HS-27A (cell line): ENCODE measurements at regions not wholly inside any gene's neighbourhood (a gene's known extent, or its start where the extent isn't known, plus 50 kb on each side); places are given as distances from the start of the nearest gene placed in this dataset.
"Not testable (repeated sequence)": the region's sequence is repeated elsewhere in the genome, so short reads cannot be mapped to it uniquely, and the experiment has no call there.

Source experiments
- DNase-seq: peaks from one replicate; pipeline ENCODE4 v3.0.0-alpha.2; 2012; ENCODE audit warnings: low read depth, missing footprints

- no peak for DNase-seq
Observed at GRCh38 chr2:163187995-163188655, 349.6 kb upstream of the KCNH7 start.

DNA sequence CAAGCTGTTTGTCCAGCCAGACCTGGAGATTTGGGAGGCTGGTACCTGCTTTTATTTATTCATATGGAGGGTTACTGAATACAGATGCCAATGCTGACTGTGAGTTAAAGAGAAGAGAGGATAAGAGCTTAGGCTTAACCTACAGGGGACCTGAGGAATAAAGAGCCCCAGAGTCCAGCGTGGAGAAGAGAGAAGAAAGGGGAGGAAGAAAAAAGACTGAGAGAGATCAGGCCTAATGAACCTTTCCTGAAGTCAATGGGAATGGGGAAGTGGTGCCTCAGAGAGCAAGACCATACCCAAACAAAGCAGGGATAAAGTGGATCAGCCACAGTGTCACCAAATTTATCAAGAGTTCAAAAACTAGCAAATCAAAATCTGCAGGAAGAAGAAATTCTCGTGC lies 348.6 kb upstream of the KCNH7 start:
- no peak for DNase-seq

DNA sequence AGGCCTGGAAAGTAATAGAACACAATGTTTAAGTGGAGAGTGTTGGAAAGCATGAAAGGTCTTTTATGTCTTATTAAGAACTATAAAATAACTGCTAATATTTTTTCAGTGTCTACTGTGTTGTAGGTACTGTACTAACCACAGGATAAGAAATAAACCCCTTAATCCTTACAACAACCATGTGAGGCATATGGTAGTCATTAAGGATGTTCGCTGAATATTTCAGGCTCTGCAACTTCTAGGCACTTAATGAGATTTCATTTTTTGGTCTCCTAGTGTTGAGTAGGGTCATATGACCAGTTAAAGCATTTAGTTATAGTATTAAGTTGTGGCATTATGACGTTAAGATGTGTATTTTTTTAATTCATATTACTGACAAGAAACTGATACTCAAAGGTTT lies 346.6 kb upstream of the KCNH7 start:
- DNase-seq: no peak

- no peak for DNase-seq
Observed at GRCh38 chr2:163182764-163183354, 344.3 kb upstream of the KCNH7 start.

- no peak for DNase-seq
Observed at GRCh38 chr2:163177592-163177991, 339.0 kb upstream of the KCNH7 start.

GRCh38 chr2:163175294-163175693 lies 336.7 kb upstream of the KCNH7 start:
- DNase-seq: no peak

GRCh38 chr2:163173591-163173990 lies 335.0 kb upstream of the KCNH7 start:
- no peak for DNase-seq

DNA sequence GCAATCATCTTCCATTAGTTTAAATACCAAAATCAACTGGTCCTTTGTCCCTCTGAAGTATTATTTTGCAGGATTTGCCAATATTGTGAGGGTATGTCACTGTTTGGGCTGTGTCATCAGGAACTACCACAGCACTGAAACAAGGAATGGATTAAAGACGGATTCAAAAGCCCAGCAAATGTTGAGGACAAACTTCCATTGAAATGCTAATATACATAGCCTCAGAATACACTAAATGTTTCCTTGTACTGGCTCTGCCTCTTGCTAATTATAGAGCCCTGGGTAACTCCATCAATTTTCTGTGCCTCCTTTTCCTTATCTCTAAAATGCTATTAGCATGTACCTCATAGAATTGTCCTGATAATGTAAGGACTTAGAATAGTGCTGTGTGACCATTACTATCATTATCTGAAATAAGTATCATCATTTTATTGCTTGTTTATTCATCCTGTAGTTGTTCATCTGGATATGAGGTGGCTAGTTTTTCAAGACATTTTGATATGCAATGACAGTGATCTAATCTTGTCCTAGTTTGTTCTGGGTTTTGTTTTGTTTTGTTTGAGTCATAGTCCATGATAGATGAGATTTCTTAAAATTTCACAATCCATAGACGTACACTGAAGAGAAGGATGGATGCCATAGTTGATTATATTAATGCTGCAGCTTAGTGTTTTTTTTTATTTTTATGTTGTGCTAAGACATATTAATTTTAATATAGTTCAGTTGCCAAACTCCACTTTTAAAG lies 333.4 kb upstream of the KCNH7 start:
- DNase-seq: no peak

DNA sequence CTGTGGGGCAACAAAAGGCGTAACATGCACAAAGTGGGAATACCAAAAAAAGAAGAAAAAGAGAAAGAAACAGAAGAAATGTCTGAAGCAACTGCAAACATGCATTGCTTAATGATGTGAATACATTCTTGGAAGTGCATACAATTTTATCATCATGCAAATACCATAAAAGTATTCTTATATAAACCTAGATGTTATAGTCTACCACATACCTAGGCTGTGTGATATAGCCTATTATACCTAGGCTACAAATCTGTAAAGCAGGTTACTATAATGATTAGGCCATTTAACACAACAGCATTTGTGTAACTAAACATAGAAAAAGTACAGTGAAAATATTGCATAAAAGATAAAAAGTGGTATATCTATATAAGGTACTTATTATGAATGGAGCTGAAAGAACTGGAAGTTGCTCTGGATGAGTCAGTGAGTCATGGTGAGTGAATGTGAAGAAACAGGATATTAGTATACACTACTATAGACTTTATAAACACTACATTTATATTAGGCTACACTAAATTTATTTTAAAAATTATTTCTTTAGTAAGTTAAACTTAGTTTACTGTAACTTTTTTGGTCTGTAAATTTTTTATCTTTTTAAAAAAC lies 319.4 kb upstream of the KCNH7 start:
- no peak for DNase-seq

- no peak for DNase-seq
Observed at GRCh38 chr2:163157411-163157810, 318.8 kb upstream of the KCNH7 start.

GRCh38 chr2:163155925-163156324 lies 317.4 kb upstream of the KCNH7 start:
- DNase-seq: no peak

GRCh38 chr2:163155279-163155883 lies 316.8 kb upstream of the KCNH7 start:
- no peak for DNase-seq

- DNase-seq: no peak
Observed at GRCh38 chr2:163142618-163143017, 304.1 kb upstream of the KCNH7 start.

DNA sequence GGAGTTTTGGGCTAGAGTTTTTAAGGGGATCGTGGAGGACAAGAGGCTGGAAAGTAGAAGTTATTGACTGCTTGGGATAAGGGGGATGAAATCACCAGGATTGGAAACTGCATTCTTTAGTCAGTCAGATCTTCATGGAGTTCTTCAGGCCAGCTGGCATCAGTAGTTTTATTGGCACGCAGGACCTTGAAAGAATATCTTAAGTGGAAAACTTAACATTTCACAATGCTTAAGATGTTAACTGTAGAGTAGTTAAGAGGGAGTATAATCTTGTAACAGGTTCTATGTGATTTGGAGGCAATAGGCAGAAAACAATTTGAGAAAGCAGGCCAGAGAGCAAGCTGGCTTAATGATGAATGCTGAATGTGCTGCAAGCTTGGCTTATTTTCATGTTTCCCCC lies 300.4 kb upstream of the KCNH7 start:
- no peak for DNase-seq

DNA sequence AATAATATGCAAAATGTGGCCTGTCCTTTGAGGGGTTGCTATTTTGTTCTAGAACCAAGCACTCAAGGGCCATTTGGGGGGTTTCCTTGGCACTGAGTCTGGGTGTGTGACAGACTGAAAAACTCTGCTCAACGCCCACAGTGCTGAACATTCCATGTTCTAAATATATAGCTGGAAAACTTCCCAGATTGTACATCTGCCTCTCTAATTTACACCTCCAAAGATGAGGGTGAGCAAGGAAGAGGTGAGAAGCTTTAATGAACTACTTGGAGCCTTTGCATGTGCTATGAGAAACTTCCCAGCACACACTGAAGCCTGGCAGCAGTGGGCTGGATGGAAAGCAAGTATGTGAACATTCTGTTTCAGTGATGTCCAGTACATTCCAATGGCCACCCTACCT lies 296.7 kb upstream of the KCNH7 start:
- DNase-seq: no peak

GRCh38 chr2:163133602-163134001 lies 295.0 kb upstream of the KCNH7 start:
- no peak for DNase-seq

GRCh38 chr2:163132850-163133249 lies 294.3 kb upstream of the KCNH7 start:
- no peak for DNase-seq

GRCh38 chr2:163132207-163132606 lies 293.6 kb upstream of the KCNH7 start:
- DNase-seq: not testable (repeated sequence)

GRCh38 chr2:163123526-163123925 lies 285.0 kb upstream of the KCNH7 start:
- no peak for DNase-seq

- DNase-seq: no peak
Observed at GRCh38 chr2:163122257-163122656, 283.7 kb upstream of the KCNH7 start.

- DNase-seq: no peak
Observed at GRCh38 chr2:163121483-163121882, 282.9 kb upstream of the KCNH7 start.

- DNase-seq: no peak
Observed at GRCh38 chr2:163119966-163120365, 281.4 kb upstream of the KCNH7 start.

- DNase-seq: no peak
Observed at GRCh38 chr2:163086940-163087339, 248.4 kb upstream of the KCNH7 start.
